LNCAP (cell line): ENCODE measurements at regions not wholly inside any gene's neighbourhood (a gene's known extent, or its start where the extent isn't known, plus 50 kb on each side); places are given as distances from the start of the nearest gene placed in this dataset.

Source experiments
- CTCF ChIP-seq: fragments of 450-650 bp; IDR thresholded peaks from 2 replicates; pipeline ENCODE4 v1.5.1; 2017; ENCODE audit warnings: mild to moderate bottlenecking

DNA sequence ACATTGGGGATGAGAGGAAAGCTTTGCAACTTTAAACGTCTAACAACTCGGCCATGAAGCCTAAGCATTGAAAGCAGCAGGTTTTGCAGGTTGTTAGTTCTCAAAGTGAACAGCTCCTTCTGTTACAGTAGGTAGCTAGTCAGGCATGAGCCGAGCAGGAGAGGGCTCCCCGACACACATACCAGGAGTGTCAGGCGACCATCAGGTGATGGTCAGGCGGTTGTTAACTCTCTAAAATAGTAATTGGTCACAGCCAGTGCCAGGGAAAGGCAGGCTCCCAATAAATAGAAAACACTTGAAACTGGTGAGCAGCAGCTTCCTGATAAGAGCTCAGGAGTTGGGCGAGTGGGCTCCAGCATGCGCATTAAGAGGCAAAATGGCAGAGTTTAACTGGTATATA is 53.5 kb upstream of the DAPL1 start:
- TF ChIP-seq CTCF, result no peak

- no peak for TF ChIP-seq CTCF
These were observed 52.6 kb upstream of the DAPL1 start for GRCh38 chr2:158742536-158742935.

DNA sequence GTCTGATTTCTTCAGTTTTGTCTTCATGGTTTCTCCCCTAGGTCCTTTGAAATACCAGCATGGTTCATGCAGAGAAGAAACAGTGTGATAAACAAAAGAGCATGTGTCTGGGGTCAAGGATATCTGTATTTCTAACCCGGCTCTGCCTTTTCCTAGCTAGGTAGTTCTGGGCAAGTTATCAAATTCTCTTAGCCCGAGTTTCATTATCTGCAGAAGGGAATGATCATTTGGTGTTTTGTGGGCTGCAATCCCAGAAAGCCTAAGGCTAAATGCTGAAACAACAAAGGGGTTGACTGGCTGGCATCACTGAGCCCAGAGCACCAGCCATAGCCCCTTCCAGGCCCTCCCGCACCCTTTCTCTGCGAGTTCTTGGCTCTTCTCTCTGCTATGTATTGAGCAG is 51.7 kb upstream of the DAPL1 start:
- TF ChIP-seq CTCF, result no peak

DNA sequence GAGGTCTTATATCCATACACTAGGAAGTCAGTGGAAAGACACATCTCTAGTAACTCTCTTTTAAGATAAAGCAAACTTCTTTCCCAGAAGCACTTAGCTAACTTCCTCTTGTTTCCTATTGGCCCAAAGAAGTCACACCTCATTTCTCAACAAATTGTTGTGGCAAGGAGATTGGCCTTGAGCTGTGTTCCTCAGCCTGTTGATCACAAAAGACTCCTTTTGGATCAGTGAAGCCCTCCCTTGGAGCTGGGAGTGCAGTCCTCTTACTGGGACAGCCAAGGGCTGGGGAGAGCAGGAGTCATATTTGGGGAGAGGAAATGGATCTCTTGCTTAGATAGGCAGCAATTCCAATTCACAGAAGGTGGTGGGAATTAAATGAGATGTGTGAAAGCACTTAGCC is 51.2 kb upstream of the DAPL1 start:
- no peak for TF ChIP-seq CTCF

- peak; percentile 62; the same call in 1 of the 2 replicates for TF ChIP-seq CTCF
These were observed 49.9 kb upstream of the DAPL1 start for GRCh38 chr2:158745067-158745865.
